ENCODE measurements at regions not wholly inside any gene's neighbourhood (a gene's known extent, or its start where the extent isn't known, plus 50 kb on each side); places are given as distances from the start of the nearest gene placed in this dataset.
A peak's percentile ranks its signal among the peaks of the same experiment; 100 is the strongest.

DNA sequence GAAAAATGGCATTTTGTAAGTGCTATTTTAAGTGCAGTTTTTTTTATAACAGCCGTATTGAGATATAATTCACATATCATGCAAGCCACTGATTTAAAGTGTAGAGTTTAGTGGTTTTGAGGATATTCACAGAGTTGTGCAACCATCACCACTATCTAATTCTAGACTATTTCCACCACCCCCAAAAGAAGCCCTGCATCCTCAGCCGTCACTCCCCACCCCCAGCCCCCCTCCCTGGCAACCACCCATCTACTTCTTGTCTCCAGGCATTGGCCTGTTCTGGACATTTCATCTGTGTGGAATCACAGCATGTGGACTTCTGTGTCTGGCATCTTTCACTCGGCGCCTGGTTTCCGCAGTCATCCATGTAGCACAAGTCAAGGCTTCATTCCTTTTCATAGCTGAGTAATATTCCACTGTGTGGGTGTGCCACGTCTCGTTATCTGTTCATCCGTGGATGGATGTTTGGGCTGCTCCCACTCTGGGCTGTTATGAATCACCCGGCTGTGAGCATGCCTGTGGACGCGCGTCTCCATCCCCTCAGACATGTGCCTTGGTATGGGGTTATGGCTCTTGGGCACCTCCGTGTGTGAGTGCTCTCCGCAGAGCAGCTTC lies 138.4 kb upstream of the CIBAR2 start:
- Histone ChIP-seq H3K4me1 (peaks cover 0 to 2% (median 0%) of the 10 kb centered on the region in 12 donors), H3K27ac (no peak overlapping the region), H3K27me3 (peaks cover 0 to 3% (median 0%) of the 10 kb centered on the region in 9 donors), H3K9me3 (no peaks in the 10 kb centered on the region), H3K36me3 (no peaks in the 10 kb centered on the region), H3K4me3 (no peak overlapping the region)
- no peak for DNase-seq
- WGBS, 4 donors = 90 to 93% (median 93%) methylated on average over 14 of the region's 14 CpGs
- ATAC-seq = no peak
- no peak for TF ChIP-seq POLR2A (IDR thresholded peaks at IDR 0.05)
- TF ChIP-seq CTCF (IDR thresholded peaks at IDR 0.05) = no peak
- intact Hi-C loops (cut with DNase I) = no loop called here

DNA sequence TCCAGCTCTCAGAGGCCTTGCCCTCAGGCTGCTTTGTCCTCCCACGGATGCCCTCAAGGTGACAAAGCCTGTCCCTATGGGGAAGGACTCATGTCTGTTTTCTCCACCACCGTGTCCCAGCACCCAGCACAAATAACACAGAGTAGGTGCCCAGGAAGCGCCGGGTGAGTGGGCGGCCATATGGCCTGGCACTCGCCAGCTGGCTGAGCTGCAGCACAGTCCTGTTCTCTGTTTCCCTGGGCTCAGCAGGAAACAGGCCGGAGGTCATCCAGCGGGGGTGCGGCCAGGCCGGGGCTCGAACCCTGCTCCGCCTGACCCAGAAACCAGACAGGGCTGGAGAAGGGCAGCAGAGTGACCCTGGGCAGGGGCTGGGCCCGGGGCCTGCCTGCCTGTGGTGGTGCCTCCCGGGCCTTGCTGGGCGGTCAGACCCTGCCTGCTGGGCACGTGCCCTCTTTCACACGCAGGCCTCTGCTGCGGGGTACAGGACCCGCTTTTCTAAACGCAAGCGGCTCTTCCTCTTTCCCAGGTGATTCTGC lies 139.0 kb upstream of the CIBAR2 start:
- Histone ChIP-seq H3K27ac (no peak overlapping the region), H3K27me3 (peaks cover 0 to 3% (median 0%) of the 10 kb centered on the region in 9 donors), H3K4me1 (no peaks in the 10 kb centered on the region), H3K9me3 (no peaks in the 10 kb centered on the region), H3K4me3 (no peak overlapping the region), H3K36me3 (no peaks in the 10 kb centered on the region)
- DNase-seq (no peak), ATAC-seq (no peak)
- intact Hi-C loops (cut with DNase I) = no loop called here
- no peak for TF ChIP-seq POLR2A (IDR thresholded peaks at IDR 0.05)
- TF ChIP-seq CTCF (IDR thresholded peaks at IDR 0.05) = no peak
- 94 to 99% (median 97%) methylated on average over 13 to 21 of the region's 21 CpGs for WGBS, 4 donors

- H3K4me1 ChIP-seq = no peaks in the 10 kb centered on the region
- DNase-seq (no peak), ATAC-seq (no peak)
- H3K27ac ChIP-seq = no peak overlapping the region
- TF ChIP-seq POLR2A (IDR thresholded peaks at IDR 0.05) (no peak), CTCF (IDR thresholded peaks at IDR 0.05) (no peak)
- no peaks in the 10 kb centered on the region for H3K27me3 ChIP-seq
- intact Hi-C loops (cut with DNase I) = no loop called here
- H3K9me3 ChIP-seq = no peaks in the 10 kb centered on the region
- WGBS, 4 donors = 84 to 96% (median 94%) methylated on average over 14 of the region's 14 CpGs
- H3K4me3 ChIP-seq = no peak overlapping the region
- no peaks in the 10 kb centered on the region for H3K36me3 ChIP-seq
Observed at GRCh38 chr16:85252014-85252413, 139.7 kb upstream of the CIBAR2 start.

DNA sequence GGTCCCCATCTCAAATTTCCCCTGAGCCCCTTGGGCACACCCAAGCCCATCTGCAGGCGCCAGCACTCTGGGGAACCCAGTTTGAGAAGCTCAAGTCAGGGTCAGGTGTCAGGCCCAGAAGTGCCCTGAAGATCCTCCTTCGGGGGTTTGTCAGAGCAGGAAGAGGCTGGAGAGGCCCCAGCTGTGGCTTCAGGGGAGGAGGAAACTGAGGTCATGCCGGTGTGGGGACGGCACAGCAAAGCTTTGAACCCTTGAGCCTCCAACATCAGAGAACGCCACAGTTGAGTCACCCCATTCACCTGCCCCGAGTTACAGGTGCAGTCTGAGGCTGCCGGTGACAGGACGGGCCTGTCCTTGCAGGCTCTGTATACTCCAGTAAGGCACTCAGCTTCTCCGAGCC lies 140.2 kb upstream of the CIBAR2 start:
- Histone ChIP-seq H3K27ac (no peak overlapping the region), H3K4me1 (no peaks in the 10 kb centered on the region), H3K4me3 (no peak overlapping the region), H3K36me3 (no peaks in the 10 kb centered on the region), H3K9me3 (no peaks in the 10 kb centered on the region), H3K27me3 (no peaks in the 10 kb centered on the region)
- DNase-seq = peak in 1 of 5 donors; percentile 52
- ATAC-seq = no peak
- intact Hi-C loops (cut with DNase I) = no loop called here
- WGBS, 4 donors = 78 to 93% (median 86%) methylated on average over 7 to 9 of the region's 9 CpGs
- TF ChIP-seq CTCF (IDR thresholded peaks at IDR 0.05) (no peak), POLR2A (IDR thresholded peaks at IDR 0.05) (no peak)

Measured in heart left ventricle (tissue), 16 donors.